ENCODE measurements at regions not wholly inside any gene's neighbourhood (a gene's known extent, or its start where the extent isn't known, plus 50 kb on each side); places are given as distances from the start of the nearest gene placed in this dataset.

GRCh38 chr12:42749239-42749638 lies 159.7 kb upstream of the PRICKLE1 start:
- H3K4me2 ChIP-seq (replicated peaks; ENCODE audit: extremely low read depth, low read length, poor library complexity, severe bottlenecking) = no peak overlapping the region
- intact Hi-C loops (cut with micrococcal nuclease) = no loop called here
- no peak overlapping the region for H3K9ac ChIP-seq (ENCODE audit: insufficient read depth, low read length, poor library complexity, severe bottlenecking)
- Mint-ChIP-seq H3K4me1 (no peaks in the 10 kb centered on the region), H3K4me3 (no peak overlapping the region), H3K9me3 (peaks cover 11 to 34% (median 25%) of the 10 kb centered on the region in 7 donors), H3K36me3 (no peaks in the 10 kb centered on the region), H3K27ac (no peak overlapping the region), H3K27me3 (ENCODE audit: low read depth in 3 of 3) (peaks cover 0 to 3% (median 0%) of the 10 kb centered on the region in 3 donors)
- TF ChIP-seq CTCF (IDR thresholded peaks at IDR 0.05) = no peak
- DNase-seq = no peak
- H3K9me3 ChIP-seq (replicated peaks in 1 of 2; ENCODE audit: control insufficient read depth in 1 of 2, insufficient read depth in 1 of 2, low read length in 2 of 2) = peaks cover 17 to 28% of the 10 kb centered on the region in 2 donors
- no peaks in the 10 kb centered on the region for H4K20me1 ChIP-seq (ENCODE audit: insufficient read depth, low read length)
- no peaks in the 10 kb centered on the region for H3K4me1 ChIP-seq (ENCODE audit: control insufficient read depth in 1 of 2, insufficient read depth in 2 of 2, low read length in 2 of 2)
- no CpG with 5 or more reads among the region's 1 CpG for WGBS (ENCODE audit: insufficient coverage)
- no peaks in the 10 kb centered on the region for H3K27me3 ChIP-seq (ENCODE audit: control insufficient read depth in 2 of 2, insufficient read depth in 2 of 2, low read length in 2 of 2)
- H3K27ac ChIP-seq (ENCODE audit: low read depth in 1 of 2, low read length in 2 of 2) = no peak overlapping the region
- no peak overlapping the region for H3K4me3 ChIP-seq (replicated peaks in 1 of 3; ENCODE audit: low read depth in 2 of 3, low read length in 3 of 3)
- H2AFZ ChIP-seq (ENCODE audit: insufficient read depth, low read depth, low read length, poor library complexity, severe bottlenecking) = no peak overlapping the region
- H3K79me2 ChIP-seq (ENCODE audit: insufficient read depth, low read length) = no peaks in the 10 kb centered on the region
- no peaks in the 10 kb centered on the region for H3K36me3 ChIP-seq (replicated peaks in 1 of 2; ENCODE audit: control insufficient read depth in 1 of 2, insufficient read depth in 2 of 2, low read length in 2 of 2)

- WGBS (ENCODE audit: insufficient coverage) = 50% methylated on average over 5 of the region's 5 CpGs
- H3K27ac ChIP-seq (ENCODE audit: low read depth in 1 of 2, low read length in 2 of 2) = no peak overlapping the region
- no peak for DNase-seq
- intact Hi-C loops (cut with micrococcal nuclease) = no loop called here
- no peak overlapping the region for H3K9ac ChIP-seq (ENCODE audit: insufficient read depth, low read length, poor library complexity, severe bottlenecking)
- no peak overlapping the region for H2AFZ ChIP-seq (ENCODE audit: insufficient read depth, low read depth, low read length, poor library complexity, severe bottlenecking)
- Mint-ChIP-seq H3K9me3 (peaks cover 9 to 27% (median 19%) of the 10 kb centered on the region in 7 donors), H3K4me1 (no peaks in the 10 kb centered on the region), H3K27me3 (ENCODE audit: low read depth in 3 of 3) (no peaks in the 10 kb centered on the region), H3K4me3 (no peak overlapping the region), H3K36me3 (no peaks in the 10 kb centered on the region), H3K27ac (no peak overlapping the region)
- no peak overlapping the region for H3K4me3 ChIP-seq (replicated peaks in 1 of 3; ENCODE audit: low read depth in 2 of 3, low read length in 3 of 3)
- H4K20me1 ChIP-seq (ENCODE audit: insufficient read depth, low read length) = no peaks in the 10 kb centered on the region
- H3K36me3 ChIP-seq (replicated peaks in 1 of 2; ENCODE audit: control insufficient read depth in 1 of 2, insufficient read depth in 2 of 2, low read length in 2 of 2) = no peaks in the 10 kb centered on the region
- no peaks in the 10 kb centered on the region for H3K4me1 ChIP-seq (ENCODE audit: control insufficient read depth in 1 of 2, insufficient read depth in 2 of 2, low read length in 2 of 2)
- H3K79me2 ChIP-seq (ENCODE audit: insufficient read depth, low read length) = no peaks in the 10 kb centered on the region
- H3K9me3 ChIP-seq (replicated peaks in 1 of 2; ENCODE audit: control insufficient read depth in 1 of 2, insufficient read depth in 1 of 2, low read length in 2 of 2) = peaks cover 13 to 28% of the 10 kb centered on the region in 2 donors
- no peaks in the 10 kb centered on the region for H3K27me3 ChIP-seq (ENCODE audit: control insufficient read depth in 2 of 2, insufficient read depth in 2 of 2, low read length in 2 of 2)
- no peak for TF ChIP-seq CTCF (IDR thresholded peaks at IDR 0.05)
- no peak overlapping the region for H3K4me2 ChIP-seq (replicated peaks; ENCODE audit: extremely low read depth, low read length, poor library complexity, severe bottlenecking)
Measured at GRCh38 chr12:42744539-42745182, 155.1 kb upstream of the PRICKLE1 start.
